ENCODE measurements at regions not wholly inside any gene's neighbourhood (a gene's known extent, or its start where the extent isn't known, plus 50 kb on each side); places are given as distances from the start of the nearest gene placed in this dataset.
A peak's percentile ranks its signal among the peaks of the same experiment; 100 is the strongest.

- TF ChIP-seq, protein P1, sequence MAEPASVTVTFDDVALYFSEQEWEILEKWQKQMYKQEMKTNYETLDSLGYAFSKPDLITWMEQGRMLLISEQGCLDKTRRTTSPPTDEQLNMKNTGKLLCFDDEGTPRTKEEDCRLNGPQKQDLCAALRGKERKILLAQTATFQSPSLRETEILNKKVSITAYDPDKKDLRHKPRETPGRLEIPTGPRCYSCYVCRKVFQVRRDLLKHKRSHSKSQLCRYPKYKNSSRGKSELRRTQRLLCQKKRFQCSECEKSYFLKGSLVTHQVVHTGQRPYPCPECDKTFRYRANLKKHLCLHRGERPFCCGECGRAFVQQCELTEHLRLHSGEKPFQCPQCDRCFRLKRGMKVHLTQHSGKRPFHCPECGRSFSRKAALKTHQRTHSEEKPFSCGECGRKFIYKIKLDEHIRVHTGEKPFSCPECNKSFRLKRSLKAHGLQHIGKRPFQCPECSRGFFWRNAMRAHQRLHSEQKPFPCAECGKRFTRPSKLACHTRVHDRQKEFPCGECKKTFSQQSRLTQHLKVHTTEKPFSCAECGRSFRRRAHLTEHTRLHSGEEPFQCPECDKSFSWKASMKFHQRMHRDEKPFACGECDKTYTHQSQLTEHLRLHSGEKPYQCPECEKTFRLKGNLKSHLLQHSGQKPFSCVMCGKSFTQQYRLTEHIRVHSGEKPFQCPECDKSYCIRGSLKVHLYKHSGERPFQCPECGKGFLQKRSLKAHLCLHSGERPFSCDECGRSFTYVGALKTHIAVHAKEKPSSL (CRISPR knock-in tag; conservative IDR thresholded peaks at IDR 0.05), result no peak
- TF ChIP-seq EMX1 (CRISPR knock-in tag; IDR thresholded peaks at IDR 0.05), result no peak
- no peak for TF ChIP-seq ZNF232 (CRISPR knock-in tag; IDR thresholded peaks at IDR 0.05)
- no peak for TF ChIP-seq E2F4 (CRISPR knock-in tag; IDR thresholded peaks at IDR 0.05; ENCODE audit: borderline replicate concordance, low read depth)
- TF ChIP-seq SMAD3 (CRISPR knock-in tag; IDR thresholded peaks at IDR 0.05; ENCODE audit: borderline replicate concordance), result no peak
Measured at GRCh38 chr7:80063834-80064233, 70.8 kb upstream of the GNAI1 start (continued).

- TF ChIP-seq, protein P2, sequence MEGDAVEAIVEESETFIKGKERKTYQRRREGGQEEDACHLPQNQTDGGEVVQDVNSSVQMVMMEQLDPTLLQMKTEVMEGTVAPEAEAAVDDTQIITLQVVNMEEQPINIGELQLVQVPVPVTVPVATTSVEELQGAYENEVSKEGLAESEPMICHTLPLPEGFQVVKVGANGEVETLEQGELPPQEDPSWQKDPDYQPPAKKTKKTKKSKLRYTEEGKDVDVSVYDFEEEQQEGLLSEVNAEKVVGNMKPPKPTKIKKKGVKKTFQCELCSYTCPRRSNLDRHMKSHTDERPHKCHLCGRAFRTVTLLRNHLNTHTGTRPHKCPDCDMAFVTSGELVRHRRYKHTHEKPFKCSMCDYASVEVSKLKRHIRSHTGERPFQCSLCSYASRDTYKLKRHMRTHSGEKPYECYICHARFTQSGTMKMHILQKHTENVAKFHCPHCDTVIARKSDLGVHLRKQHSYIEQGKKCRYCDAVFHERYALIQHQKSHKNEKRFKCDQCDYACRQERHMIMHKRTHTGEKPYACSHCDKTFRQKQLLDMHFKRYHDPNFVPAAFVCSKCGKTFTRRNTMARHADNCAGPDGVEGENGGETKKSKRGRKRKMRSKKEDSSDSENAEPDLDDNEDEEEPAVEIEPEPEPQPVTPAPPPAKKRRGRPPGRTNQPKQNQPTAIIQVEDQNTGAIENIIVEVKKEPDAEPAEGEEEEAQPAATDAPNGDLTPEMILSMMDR (IDR thresholded peaks at IDR 0.05), result peak; percentile 39
- TF ChIP-seq, protein P3, sequence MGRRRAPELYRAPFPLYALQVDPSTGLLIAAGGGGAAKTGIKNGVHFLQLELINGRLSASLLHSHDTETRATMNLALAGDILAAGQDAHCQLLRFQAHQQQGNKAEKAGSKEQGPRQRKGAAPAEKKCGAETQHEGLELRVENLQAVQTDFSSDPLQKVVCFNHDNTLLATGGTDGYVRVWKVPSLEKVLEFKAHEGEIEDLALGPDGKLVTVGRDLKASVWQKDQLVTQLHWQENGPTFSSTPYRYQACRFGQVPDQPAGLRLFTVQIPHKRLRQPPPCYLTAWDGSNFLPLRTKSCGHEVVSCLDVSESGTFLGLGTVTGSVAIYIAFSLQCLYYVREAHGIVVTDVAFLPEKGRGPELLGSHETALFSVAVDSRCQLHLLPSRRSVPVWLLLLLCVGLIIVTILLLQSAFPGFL (CRISPR knock-in tag; IDR thresholded peaks at IDR 0.05; ENCODE audit: borderline replicate concordance), result no peak
- TF ChIP-seq AR (CRISPR knock-in tag; IDR thresholded peaks at IDR 0.05) (no peak), CREB1 (CRISPR knock-in tag; IDR thresholded peaks at IDR 0.05) (no peak), ETV6 (CRISPR knock-in tag; IDR thresholded peaks at IDR 0.05) (no peak), ATF1 (CRISPR knock-in tag; IDR thresholded peaks at IDR 0.05) (no peak)
- TF ChIP-seq, protein P4, sequence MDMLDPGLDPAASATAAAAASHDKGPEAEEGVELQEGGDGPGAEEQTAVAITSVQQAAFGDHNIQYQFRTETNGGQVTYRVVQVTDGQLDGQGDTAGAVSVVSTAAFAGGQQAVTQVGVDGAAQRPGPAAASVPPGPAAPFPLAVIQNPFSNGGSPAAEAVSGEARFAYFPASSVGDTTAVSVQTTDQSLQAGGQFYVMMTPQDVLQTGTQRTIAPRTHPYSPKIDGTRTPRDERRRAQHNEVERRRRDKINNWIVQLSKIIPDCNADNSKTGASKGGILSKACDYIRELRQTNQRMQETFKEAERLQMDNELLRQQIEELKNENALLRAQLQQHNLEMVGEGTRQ (CRISPR knock-in tag; IDR thresholded peaks at IDR 0.05), result no peak
- Mint-ChIP-seq H3K4me1 (peaks cover 11% of the 10 kb centered on the region), H3K27me3 (ENCODE audit: low read depth) (no peaks in the 10 kb centered on the region), H3K9me3 (peaks cover 11% of the 10 kb centered on the region), H3K4me3 (no peak overlapping the region), H3K27ac (no peak overlapping the region), H3K36me3 (peaks cover 10% of the 10 kb centered on the region)
- POLR2A ChIA-PET, result no interaction called here
- ATAC-seq (no peak), DNase-seq (ENCODE audit: low spot score) (no peak)
- CTCF ChIA-PET, result interaction anchor here (0.6 to 2.0 kb wide), 5 partner anchors 68 to 530 kb away, joined by 3 to 7 read pairs (median 4); no protein-coding TSS in a partner anchor
Measured at GRCh38 chr7:80060218-80060806, 74.3 kb upstream of the GNAI1 start.

DNA sequence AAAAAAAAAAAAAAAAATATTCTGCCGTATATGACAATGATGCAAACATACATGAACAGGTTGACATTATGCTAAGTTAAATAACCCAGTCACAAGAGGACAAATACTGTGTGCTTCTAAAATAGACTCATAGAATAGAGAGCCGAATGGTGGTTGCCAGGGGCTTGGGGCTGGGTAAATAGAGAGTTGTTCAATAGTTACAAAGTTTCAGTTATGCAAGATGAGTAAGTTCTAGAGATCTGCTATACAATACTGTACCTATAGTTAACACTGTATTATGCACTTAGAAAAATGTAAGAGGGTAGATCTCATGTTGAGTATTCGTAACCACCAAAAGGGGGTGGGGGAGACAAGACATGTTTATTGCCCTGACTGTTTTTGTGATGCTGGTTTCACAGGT, 77.1 kb upstream of the GNAI1 start:
- Mint-ChIP-seq H3K27me3 (ENCODE audit: low read depth) (no peaks in the 10 kb centered on the region), H3K27ac (no peak overlapping the region), H3K36me3 (peaks cover 10% of the 10 kb centered on the region), H3K9me3 (peaks cover 10% of the 10 kb centered on the region), H3K4me3 (no peak overlapping the region), H3K4me1 (peaks cover 11% of the 10 kb centered on the region)
- DNase-seq (ENCODE audit: low spot score) (no peak), ATAC-seq (no peak)
- ChIA-PET CTCF (no interaction called here), POLR2A (no interaction called here)
- TF ChIP-seq HMGXB4 (CRISPR knock-in tag; IDR thresholded peaks at IDR 0.05) (no peak), RELA (CRISPR knock-in tag; IDR thresholded peaks at IDR 0.05; ENCODE audit: borderline replicate concordance) (no peak), CBFB (CRISPR knock-in tag; IDR thresholded peaks at IDR 0.05; ENCODE audit: low read depth) (no peak), E2F5 (CRISPR knock-in tag; IDR thresholded peaks at IDR 0.05) (no peak), FOXK1 (CRISPR knock-in tag; IDR thresholded peaks at IDR 0.05) (no peak), ZBTB21 (CRISPR knock-in tag; IDR thresholded peaks at IDR 0.05; ENCODE audit: borderline replicate concordance) (no peak)
- TF ChIP-seq, protein P5, sequence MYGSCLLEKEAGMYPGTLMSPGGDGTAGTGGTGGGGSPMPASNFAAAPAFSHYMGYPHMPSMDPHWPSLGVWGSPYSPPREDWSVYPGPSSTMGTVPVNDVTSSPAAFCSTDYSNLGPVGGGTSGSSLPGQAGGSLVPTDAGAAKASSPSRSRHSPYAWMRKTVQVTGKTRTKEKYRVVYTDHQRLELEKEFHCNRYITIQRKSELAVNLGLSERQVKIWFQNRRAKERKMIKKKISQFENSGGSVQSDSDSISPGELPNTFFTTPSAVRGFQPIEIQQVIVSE (CRISPR knock-in tag; IDR thresholded peaks at IDR 0.05; ENCODE audit: borderline replicate concordance), result no peak
